GM19372 (cell line): ENCODE measurements at regions not wholly inside any gene's neighbourhood (a gene's known extent, or its start where the extent isn't known, plus 50 kb on each side); places are given as distances from the start of the nearest gene placed in this dataset.
"Not testable (repeated sequence)": the region's sequence is repeated elsewhere in the genome, so short reads cannot be mapped to it uniquely, and the experiment has no call there.

Experiments
- ATAC-seq: cut with Tn5 transposase; IDR thresholded peaks from one replicate; pipeline ENCODE4 v1.9.1; 2021; ENCODE audit warnings: mild to moderate bottlenecking, low read depth, moderate library complexity; ENCODE audit not compliant: unreplicated experiment

DNA sequence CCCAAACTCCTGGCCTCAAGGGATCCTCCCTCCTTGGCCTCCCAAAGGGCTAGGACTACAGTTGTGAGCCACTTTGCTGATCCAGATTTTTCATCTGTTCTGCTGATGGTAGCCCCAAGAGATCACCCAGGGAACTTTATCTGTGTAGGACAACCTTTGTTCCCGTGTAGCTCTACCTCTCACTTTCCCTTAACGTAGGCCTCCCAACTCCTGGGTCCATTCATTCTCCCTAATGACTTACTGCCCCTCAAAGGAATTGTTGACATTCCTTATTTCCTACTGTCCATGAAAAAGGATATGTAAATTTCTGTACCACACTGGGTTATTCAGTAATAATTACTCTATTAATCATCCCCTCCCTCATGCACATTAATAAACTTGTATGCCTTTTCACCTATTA is 51.0 kb upstream of the PHF24 start:
- no peak for ATAC-seq

- ATAC-seq = peak; percentile 68
Observed at GRCh38 chr9:34899535-34900158, 58.4 kb upstream of the PHF24 start.

DNA sequence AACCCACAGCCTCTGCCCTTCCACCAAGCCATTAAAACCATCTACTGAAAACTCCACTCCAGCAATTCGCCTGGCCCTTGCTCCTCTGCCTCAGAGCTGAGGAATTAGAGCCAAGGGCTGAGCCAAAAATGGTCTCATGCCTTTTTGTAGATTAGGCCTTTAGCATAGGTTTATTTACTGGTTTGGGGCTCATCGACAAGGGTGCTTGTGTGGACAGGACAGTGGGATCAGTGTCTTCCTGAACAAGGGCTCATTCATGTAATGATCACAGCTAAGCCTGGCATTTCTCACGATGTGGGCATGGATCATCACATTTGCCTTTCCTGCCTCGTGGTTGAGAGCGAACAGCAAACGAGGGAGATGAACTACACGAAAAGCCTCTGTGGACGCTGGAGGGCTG is 59.2 kb upstream of the PHF24 start:
- ATAC-seq = no peak

- ATAC-seq = no peak
Observed at GRCh38 chr9:34896112-34896511, 62.0 kb upstream of the PHF24 start.

DNA sequence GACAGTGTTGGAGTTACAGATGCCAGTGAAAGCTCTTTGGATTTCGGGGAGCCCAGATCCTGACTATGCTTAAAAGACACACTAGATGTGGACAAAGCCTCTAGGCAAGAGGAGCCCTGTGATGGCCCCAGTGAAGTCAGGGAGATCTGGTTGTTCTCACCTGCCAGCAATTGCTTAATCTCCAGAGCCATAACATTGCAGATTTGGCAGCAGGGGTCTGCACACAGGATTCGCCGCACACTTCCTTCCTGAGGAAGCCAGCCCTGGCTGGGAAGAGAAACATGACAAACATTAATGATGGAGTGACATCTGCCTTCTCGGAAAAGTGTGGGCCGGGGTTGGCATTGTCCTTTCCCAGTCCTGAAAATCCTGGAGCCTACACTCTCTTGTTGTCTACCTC is 65.2 kb upstream of the PHF24 start:
- no peak for ATAC-seq

DNA sequence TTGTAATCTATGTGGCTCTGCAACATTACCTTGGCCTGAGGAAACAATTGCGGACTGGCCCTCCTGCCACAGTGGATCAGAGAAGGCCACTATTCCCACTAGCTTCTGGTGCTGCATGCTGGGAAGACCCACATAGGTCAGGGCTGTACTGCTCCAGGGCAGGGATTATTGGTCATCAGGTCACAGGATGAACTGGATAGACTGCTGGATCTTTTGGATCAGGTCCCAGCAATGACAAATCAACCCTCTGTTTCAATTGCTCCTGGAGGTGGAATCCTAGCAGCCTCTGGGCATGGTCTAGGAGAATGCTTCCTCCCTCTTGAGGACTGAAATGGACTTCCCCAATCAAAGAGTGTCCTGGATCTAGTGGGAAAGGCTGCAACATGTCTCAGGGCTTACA is 66.7 kb upstream of the PHF24 start:
- no peak for ATAC-seq

- no peak for ATAC-seq
Observed at GRCh38 chr9:34887841-34888240, 70.2 kb upstream of the PHF24 start.

DNA sequence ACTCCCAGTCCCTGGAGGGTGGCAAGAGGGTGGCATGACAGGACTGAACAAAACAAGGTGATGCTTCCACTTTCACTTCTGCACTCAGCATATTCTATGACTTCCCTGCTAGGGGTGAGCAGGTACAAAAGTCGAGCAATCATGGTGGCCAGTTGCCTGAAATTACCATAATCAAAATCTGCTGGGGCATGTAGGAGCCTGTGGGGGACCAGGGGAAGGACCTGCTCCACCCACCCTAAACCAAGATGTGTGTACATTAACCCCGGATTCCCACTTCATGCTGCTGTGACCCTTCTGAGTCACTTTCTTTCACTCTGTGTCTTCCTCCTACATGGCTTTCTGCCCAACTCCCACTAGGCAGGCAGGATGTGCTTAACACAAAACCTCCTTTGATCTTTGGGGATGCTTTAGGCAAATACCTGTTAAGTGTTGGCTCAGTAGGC is 73.3 kb upstream of the PHF24 start:
- ATAC-seq = no peak

GRCh38 chr9:34876096-34876495 is 82.0 kb upstream of the PHF24 start:
- no peak for ATAC-seq

DNA sequence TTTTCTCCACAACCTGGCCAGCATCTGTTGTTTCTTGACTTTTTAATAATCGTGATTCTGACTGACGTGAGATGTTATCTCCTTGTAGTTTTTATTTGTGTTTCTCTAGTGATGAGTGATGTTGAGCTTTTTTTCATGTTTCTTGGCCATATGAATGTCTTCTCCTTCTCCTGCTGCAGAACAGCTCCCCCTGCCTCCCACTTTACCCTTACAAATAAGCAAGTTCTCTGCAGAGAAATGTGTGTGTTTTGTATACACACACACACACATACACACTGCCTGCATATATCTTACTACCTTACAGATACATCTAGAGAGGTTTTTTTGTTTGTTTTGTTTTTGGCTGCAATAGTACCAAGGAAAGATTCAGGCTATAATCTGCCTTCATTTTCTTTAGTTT is 88.7 kb upstream of the PHF24 start:
- no peak for ATAC-seq

DNA sequence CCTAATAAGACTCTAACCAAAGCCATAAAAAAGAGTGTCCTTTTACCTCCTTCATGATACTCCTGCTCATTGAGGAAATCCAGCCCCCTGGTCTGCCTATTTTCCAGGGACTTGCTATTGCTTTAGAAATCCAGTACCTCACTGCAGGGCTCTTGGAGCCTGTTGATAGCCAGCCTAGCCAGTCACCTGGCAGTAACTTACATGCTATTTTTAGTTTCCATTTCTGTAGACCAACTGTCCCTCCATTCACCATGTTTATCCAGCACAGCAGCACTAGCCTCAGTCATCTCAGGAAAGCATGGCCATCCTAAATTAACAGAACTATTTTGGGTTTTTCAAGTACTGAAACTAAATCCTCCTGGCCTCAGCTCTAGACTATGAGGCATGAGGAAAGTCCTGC is 91.5 kb upstream of the PHF24 start:
- ATAC-seq = no peak

- no peak for ATAC-seq
Observed at GRCh38 chr9:34863426-34863825, 94.7 kb upstream of the PHF24 start.

GRCh38 chr9:34862836-34863235 is 95.2 kb upstream of the PHF24 start:
- ATAC-seq = no peak

DNA sequence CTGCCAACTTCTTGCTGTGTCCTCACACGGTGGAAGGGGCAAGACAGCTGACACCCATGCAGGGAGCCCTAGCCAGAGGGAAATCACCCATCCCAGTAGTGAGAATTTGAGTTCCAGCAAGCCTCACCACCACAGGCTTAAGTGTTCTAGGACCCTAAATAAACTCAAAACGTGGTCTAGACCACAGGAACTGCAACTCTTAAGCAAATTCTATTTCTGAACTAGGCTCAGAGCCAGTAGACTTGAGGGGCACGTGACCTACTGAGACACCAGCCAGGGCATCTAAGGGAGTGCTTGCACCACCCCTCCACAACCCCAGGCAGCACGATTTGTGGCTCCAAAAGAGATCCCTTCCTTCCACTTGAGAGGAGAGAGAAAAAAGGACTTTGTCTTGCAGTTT is 96.0 kb upstream of the PHF24 start:
- no peak for ATAC-seq

GRCh38 chr9:34855016-34855415 is 103.1 kb upstream of the PHF24 start:
- not testable (repeated sequence) for ATAC-seq

- ATAC-seq = no peak
Observed at GRCh38 chr9:34830068-34830467, 120.1 kb upstream of the CCL21 start.

- ATAC-seq = no peak
Observed at GRCh38 chr9:34826999-34827538, 117.1 kb upstream of the CCL21 start.

GRCh38 chr9:34825775-34826174 is 115.8 kb upstream of the CCL21 start:
- no peak for ATAC-seq

DNA sequence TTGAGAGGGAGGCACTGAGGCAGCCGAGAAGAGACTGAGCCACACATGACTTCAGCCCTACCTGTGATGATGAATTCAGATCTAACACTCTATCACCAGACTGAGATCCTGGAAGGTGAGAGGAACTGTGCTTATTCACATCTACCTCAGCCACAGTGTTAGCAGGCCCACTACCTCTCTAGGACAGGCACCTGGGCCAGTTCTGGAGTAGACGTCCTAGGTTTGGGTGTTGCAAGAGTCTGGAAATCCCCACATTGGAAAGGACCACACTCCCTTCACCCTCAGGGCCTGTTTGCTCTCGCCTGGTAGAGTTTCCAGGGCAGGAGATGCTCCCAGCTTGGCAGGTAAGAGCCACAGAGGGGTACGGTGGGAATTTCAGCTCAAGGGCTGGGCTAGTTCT is 113.8 kb upstream of the CCL21 start:
- no peak for ATAC-seq

- ATAC-seq = no peak
Observed at GRCh38 chr9:34810187-34810524, 100.2 kb upstream of the CCL21 start.

DNA sequence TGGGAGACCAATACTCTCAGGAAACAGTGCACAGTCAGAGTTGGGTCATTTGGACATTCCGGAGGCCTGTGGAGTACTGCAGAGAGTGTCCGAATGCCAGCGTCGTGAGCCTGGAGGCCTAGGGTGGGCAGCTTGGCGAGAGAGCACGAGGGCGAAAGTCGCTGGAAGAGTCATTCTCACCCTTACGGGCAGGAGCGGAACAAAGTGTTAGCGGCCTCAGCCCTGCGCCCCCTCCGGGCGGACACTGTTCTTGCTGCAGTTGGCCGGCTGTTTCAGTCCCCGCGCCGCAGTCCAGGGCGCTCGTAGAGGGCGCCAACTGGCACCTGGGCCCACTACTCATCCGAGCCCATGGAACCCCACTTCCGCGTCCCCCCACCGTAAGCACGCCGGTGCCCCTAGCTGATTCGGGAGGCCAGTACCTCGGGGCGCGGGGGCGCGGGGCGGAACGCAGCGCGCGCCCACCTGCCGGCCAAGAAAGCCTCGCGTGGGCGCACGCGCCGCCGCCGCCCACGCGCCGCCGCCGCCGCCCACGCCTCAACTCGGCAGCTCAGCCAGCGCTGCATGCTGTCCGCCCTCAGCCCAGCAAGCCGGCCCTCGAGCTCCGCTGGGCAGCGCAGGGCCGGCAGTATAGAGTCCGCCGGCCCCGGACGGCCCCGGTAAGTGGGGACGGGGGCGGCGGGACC is 99.7 kb upstream of the CCL21 start:
- ATAC-seq = no peak

DNA sequence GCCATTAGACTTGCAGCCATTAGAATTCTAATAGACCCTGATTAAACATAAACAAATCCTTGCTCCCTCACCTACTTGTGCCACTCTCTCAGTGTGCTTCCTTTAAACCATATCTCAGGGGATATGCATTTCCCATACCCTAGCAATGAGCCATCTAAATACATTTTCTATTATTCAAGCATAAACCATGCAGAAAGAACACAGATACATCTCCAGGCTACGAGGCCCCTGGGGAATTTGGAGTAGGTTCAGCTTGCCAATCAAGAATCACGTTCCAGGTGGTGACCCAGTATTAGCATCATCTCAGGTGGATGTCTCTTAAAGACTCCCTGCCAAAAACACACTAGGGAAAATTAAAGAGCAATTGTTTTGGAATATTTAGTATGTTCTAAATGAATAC is 93.0 kb upstream of the CCL21 start:
- ATAC-seq = no peak
